Stimulated activated CD8-positive, alpha-beta memory T cell treated with anti-CD3 and anti-CD28 coated beads, Interleukin-15, amount 100 ng/mL, for 24 hours (primary cell): ENCODE measurements at regions not wholly inside any gene's neighbourhood (a gene's known extent, or its start where the extent isn't known, plus 50 kb on each side); places are given as distances from the start of the nearest gene placed in this dataset.
"Not testable (repeated sequence)": the region's sequence is repeated elsewhere in the genome, so short reads cannot be mapped to it uniquely, and the experiment has no call there.

Experiments
- DNase-seq: peaks from one replicate; pipeline ENCODE4 v3.0.0-alpha.2; 2020; ENCODE audit warnings: low read depth

GRCh38 chr3:182508919-182509711 lies 284.2 kb upstream of the ATP11B start:
- DNase-seq = no peak

- no peak for DNase-seq
Observed at GRCh38 chr3:182509844-182510460, 283.4 kb upstream of the ATP11B start.

- DNase-seq = no peak
Observed at GRCh38 chr3:182514236-182514964, 278.9 kb upstream of the ATP11B start.

- no peak for DNase-seq
Observed at GRCh38 chr3:182516597-182517336, 276.5 kb upstream of the ATP11B start.

GRCh38 chr3:182519569-182519968 lies 273.7 kb upstream of the ATP11B start:
- DNase-seq = no peak

GRCh38 chr3:182521339-182521738 lies 272.0 kb upstream of the ATP11B start:
- no peak for DNase-seq

GRCh38 chr3:182523424-182523823 lies 269.9 kb upstream of the ATP11B start:
- DNase-seq = not testable (repeated sequence)

- no peak for DNase-seq
Observed at GRCh38 chr3:182523836-182524235, 269.5 kb upstream of the ATP11B start.

GRCh38 chr3:182524711-182525401 lies 268.4 kb upstream of the ATP11B start:
- no peak for DNase-seq

- DNase-seq = no peak
Observed at GRCh38 chr3:182525766-182526374, 267.4 kb upstream of the ATP11B start.

GRCh38 chr3:182527745-182528144 lies 265.6 kb upstream of the ATP11B start:
- no peak for DNase-seq

GRCh38 chr3:182530316-182530715 lies 263.0 kb upstream of the ATP11B start:
- DNase-seq = no peak

- no peak for DNase-seq
Observed at GRCh38 chr3:182533394-182533793, 259.9 kb upstream of the ATP11B start.

GRCh38 chr3:182544542-182544941 lies 248.8 kb upstream of the ATP11B start:
- DNase-seq = no peak

- no peak for DNase-seq
Observed at GRCh38 chr3:182562274-182562673, 231.0 kb upstream of the ATP11B start.

- DNase-seq = no peak
Observed at GRCh38 chr3:182565916-182566796, 227.1 kb upstream of the ATP11B start.

GRCh38 chr3:182567700-182568099 lies 225.6 kb upstream of the ATP11B start:
- no peak for DNase-seq

GRCh38 chr3:182568261-182568660 lies 225.0 kb upstream of the ATP11B start:
- DNase-seq = no peak

- DNase-seq = no peak
Observed at GRCh38 chr3:182568876-182569275, 224.4 kb upstream of the ATP11B start.

GRCh38 chr3:182570946-182571594 lies 222.2 kb upstream of the ATP11B start:
- no peak for DNase-seq
